AG09319 (cell line): ENCODE measurements at regions not wholly inside any gene's neighbourhood (a gene's known extent, or its start where the extent isn't known, plus 50 kb on each side); places are given as distances from the start of the nearest gene placed in this dataset.

Experiments
- DNase-seq: peaks from one replicate; pipeline ENCODE4 v3.0.0-alpha.2; 2010; ENCODE audit warnings: low read depth; ENCODE audit errors: extremely low read depth
- TF ChIP-seq, protein P1 (sequence below): IDR thresholded peaks from 2 replicates; pipeline ENCODE4 v1.5.1; 2011; ENCODE audit warnings: low read depth, mild to moderate bottlenecking, inconsistent platforms, low read length, moderate library complexity

DNA sequence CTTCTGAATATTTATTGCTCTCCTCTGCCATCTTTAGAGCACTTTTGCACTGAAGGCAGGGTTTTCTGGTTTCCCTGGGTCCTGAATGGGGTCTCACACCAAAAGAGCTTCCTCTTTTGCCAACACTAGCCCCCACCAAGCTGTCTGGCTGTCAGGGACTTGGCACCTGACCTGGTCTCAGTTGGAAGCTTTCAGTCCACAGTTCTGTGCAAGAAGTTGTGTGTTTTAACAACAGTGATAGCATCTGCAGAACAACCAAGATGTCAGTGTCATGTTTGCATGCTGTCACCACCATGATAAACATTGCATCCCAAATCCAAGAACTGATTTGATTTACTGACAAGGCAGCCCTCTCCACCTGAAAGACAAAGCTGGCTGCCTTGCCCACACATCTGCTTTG is 448.5 kb upstream of the CCL2 start:
- no peak for DNase-seq
- TF ChIP-seq, protein P1, sequence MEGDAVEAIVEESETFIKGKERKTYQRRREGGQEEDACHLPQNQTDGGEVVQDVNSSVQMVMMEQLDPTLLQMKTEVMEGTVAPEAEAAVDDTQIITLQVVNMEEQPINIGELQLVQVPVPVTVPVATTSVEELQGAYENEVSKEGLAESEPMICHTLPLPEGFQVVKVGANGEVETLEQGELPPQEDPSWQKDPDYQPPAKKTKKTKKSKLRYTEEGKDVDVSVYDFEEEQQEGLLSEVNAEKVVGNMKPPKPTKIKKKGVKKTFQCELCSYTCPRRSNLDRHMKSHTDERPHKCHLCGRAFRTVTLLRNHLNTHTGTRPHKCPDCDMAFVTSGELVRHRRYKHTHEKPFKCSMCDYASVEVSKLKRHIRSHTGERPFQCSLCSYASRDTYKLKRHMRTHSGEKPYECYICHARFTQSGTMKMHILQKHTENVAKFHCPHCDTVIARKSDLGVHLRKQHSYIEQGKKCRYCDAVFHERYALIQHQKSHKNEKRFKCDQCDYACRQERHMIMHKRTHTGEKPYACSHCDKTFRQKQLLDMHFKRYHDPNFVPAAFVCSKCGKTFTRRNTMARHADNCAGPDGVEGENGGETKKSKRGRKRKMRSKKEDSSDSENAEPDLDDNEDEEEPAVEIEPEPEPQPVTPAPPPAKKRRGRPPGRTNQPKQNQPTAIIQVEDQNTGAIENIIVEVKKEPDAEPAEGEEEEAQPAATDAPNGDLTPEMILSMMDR, result no peak

DNA sequence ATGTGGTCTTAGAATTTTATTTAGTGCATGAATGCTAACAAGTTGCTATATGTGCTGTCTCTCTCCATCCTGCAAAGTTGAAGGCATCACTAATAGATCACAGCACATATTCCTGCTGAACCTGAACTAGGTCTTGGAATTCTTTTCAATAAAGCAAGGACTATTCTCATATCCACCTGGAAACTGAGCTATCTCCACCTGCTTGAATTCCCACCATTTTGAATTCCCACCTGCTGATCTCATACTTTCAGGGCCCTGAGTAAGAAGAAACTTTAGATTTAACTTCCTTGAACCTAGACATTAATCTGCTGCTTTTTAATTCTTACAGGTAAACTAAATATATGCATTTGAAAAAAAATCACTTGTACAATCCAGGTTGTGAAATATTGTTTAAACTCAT is 445.3 kb upstream of the CCL2 start:
- no peak for DNase-seq
- TF ChIP-seq, protein P1, result no peak

DNA sequence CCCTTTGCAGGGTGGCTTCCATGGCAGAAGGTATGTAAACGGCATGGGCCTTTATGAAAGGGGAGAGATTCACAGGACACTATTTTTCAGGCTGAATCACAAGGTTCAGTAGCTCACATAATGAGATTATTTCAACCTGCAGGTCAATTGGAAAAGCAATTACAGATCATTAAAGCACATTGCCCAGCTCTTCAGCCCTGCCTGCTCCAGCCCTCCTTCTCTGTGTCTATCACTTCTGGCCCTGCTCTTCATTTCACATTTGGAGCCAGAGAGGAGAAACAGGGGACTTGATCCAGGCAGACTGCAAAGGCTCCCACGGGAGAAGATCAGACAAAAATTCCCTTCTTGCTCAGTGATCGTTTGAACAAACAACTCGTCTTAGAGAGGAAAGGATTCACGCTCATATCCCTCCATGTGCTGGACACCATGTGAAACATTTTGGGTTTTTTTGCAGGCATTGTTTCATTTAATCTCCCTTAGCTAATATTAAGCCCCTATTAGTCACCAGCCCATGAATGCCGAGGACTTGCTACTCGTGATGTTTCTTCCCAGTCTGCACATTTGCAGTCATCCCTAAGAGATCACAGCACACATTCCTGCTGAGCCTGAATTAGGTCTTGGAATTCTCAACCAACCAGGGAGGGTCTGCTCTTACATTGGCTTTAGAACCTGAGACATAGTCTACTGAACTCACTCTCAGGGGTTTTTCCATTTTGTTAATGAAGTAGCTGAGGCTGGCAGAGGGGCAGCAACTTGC is 443.9 kb upstream of the CCL2 start:
- TF ChIP-seq, protein P1, result no peak
- no peak for DNase-seq

DNA sequence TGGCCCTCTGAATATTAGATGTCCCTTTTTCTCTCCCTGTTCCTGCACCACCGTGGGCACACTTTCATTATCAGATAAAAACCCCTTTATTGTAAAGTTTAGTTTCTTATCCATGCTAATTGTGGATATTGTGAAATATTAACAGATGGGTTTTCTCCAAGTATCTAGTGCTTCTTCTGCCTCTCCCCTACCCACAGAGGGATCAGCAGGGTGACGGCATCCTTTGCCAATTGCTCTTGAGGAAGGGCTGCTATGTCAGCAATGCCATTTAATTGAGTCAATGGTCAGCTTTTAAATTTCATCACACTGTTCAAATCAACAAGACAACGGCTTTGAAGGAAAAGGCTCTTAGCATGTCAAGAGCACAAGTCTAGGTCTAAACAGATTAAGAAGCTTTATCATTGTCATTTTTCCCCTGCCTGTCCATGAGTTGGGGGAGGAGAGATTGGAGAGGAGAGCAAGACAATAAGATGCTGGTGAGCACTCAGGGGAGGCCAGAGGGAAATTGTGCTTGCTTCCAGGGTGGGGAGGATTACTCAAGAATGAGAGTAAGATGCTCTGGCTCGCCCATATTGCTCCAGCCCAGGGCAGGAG is 443.0 kb upstream of the CCL2 start:
- DNase-seq, result no peak
- TF ChIP-seq, protein P1, result no peak

DNA sequence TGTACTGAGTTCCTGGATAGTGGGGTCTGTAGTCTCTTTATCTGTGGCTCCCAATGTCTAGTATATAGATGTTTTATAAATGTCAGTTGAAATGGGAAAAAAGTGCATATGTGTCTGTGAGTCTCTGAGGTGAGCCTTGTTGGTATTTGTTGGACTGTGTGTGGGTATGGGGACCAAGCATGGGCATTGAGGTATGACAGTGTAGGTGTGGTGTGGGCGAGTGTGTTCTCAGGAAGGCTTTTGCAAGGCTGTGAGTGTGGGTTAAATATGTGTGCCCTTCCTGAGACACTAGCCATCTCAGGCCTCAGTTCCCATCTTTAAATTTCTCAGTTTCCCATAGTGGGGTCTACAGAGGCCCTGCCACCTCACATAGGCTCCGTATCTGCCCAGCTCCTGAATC is 440.2 kb upstream of the CCL2 start:
- no peak for DNase-seq

DNA sequence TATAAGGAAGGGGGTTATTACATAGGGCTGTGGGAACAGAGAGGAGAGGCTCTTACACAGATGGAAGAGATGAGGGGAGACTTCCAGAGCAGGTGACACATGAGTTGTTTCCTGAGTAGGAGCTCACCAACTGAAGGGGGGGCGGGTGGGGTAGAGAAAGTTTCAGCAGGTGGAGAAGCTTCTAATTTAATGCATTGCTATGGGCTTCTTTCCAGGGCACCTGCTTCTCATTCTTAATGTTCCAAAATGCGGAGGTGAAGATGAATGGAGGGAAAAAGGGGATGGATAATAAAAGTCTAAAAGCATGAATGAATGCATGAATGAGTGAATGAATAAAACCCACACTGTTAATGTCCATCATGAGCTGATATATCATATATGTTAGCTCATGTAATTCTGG is 439.0 kb upstream of the CCL2 start:
- no peak for DNase-seq
- TF ChIP-seq, protein P1, result no peak

More for the DNA sequence above, 440.2 kb upstream of the CCL2 start:
- TF ChIP-seq, protein P1, result no peak

DNA sequence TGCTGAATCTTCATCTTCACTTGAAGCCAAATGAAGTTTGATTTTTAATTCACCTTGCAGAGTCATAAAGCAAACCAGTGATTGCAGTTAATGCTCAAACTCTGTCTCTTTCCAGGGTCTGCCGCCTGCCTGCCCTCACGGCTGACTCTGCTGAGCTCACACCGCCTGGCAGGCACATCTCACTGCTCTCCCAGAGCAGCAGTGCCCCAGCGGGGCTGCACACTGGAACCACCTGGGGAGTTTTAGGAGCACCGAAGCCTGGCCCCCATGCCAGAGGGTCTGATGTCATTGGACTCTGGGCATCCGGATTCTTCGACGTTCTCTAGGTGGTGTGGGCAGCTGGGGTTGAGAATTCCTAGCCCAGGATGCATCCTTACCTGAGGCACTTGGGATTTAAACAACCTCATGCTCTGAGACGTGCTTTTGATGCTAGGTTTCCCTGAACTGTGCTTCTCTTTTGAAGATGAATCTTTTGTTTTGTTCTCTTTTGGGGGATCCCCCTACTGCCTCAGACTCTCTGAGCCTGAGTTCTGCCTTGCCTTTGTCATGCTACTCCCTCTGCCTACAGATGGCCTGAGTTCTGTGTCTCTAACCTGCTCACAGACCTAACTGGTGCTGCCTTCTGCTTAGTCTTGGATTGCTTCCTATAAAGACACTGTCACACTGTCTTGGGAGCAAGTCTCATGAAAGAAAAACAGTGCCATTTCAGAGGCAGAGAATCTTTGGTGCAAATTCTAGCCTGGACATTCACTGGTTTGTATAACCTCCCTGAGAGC is 438.1 kb upstream of the CCL2 start:
- DNase-seq, result no peak
- TF ChIP-seq, protein P1, result no peak
